ENCODE measurements at regions not wholly inside any gene's neighbourhood (a gene's known extent, or its start where the extent isn't known, plus 50 kb on each side); places are given as distances from the start of the nearest gene placed in this dataset.

DNA sequence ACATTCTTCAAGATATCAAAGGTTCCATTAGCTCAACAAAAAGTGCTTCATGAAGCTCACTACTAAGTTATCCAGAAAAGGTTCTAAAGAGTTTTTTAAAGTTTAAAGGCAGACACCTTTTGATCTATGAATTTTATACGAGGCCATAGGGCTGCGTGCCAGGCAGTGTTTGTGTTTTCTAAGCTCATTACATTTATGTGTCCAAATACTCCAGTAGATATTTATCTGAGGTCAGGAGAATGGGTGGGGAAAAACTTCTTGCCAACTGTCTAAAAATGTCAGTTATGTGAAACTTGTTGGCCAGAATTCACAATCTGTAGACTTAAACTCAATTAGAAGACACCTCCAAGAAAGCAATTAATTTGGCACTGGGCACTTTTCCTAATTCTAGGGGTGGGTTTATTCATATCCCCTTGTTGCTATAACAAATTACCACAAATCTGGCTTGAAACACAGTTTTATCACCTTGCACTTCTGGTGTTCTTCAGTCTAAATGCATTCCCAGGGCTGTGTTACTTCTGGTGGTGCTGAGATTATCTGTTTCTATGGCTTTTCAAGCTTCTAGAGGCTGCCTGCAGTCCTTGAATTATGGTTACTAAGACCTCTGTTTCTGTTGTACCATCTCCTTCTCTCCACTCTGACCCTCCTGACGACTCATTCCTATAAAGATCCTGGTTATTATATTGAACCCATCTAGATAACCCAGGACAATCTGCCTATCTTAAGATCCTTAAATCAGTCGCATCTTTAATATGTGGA, 1030.4 kb upstream of the CNTN5 start:
- TF ChIP-seq, protein P1, sequence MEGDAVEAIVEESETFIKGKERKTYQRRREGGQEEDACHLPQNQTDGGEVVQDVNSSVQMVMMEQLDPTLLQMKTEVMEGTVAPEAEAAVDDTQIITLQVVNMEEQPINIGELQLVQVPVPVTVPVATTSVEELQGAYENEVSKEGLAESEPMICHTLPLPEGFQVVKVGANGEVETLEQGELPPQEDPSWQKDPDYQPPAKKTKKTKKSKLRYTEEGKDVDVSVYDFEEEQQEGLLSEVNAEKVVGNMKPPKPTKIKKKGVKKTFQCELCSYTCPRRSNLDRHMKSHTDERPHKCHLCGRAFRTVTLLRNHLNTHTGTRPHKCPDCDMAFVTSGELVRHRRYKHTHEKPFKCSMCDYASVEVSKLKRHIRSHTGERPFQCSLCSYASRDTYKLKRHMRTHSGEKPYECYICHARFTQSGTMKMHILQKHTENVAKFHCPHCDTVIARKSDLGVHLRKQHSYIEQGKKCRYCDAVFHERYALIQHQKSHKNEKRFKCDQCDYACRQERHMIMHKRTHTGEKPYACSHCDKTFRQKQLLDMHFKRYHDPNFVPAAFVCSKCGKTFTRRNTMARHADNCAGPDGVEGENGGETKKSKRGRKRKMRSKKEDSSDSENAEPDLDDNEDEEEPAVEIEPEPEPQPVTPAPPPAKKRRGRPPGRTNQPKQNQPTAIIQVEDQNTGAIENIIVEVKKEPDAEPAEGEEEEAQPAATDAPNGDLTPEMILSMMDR (conservative IDR thresholded peaks at IDR 0.05; ENCODE audit: low read depth, low read length): no peak
- no peak for TF ChIP-seq EZH2 (IDR thresholded peaks at IDR 0.05; ENCODE audit: borderline replicate concordance, low read depth, low read length, poor library complexity, severe bottlenecking)

Measured in A673 (cell line).